RWPE2 (cell line): ENCODE measurements at regions not wholly inside any gene's neighbourhood (a gene's known extent, or its start where the extent isn't known, plus 50 kb on each side); places are given as distances from the start of the nearest gene placed in this dataset.
"Not testable (repeated sequence)": the region's sequence is repeated elsewhere in the genome, so short reads cannot be mapped to it uniquely, and the experiment has no call there.

Experiments
- ATAC-seq: fragments of 200-7000 bp; cut with Tn5 transposase; 3 replicates; pipeline ENCODE4 v1.9.1; 2021; ENCODE audit warnings: low read depth
- DNase-seq: peaks from one replicate; pipeline ENCODE4 v3.0.0-alpha.2; 2020; ENCODE audit warnings: low spot score
- H3K27ac ChIP-seq: fragments of 450-650 bp; 2 replicates; pipeline ENCODE4 v1.5.1; 2017; ENCODE audit warnings: mild to moderate bottlenecking; ENCODE audit not compliant: poor library complexity, severe bottlenecking
- H3K27me3 ChIP-seq: fragments of 250-450 bp; sonication (Bioruptor Pico); 2 replicates; pipeline ENCODE4 v1.5.1; 2021; ENCODE audit warnings: mild to moderate bottlenecking, moderate library complexity; ENCODE audit not compliant: insufficient read depth, poor library complexity, severe bottlenecking
- H3K36me3 ChIP-seq: fragments of 250-450 bp; sonication (Bioruptor Pico); 2 replicates; pipeline ENCODE4 v1.5.1; 2020; ENCODE audit warnings: low read depth, mild to moderate bottlenecking, moderate library complexity
- H3K4me1 ChIP-seq: fragments of 250-450 bp; sonication (Bioruptor Pico); 2 replicates; pipeline ENCODE4 v1.5.1; 2021; ENCODE audit warnings: mild to moderate bottlenecking, moderate library complexity; ENCODE audit not compliant: insufficient read depth, poor library complexity, severe bottlenecking
- H3K4me3 ChIP-seq: fragments of 250-450 bp; sonication (Bioruptor Pico); 2 replicates; pipeline ENCODE4 v1.5.1; 2021; ENCODE audit warnings: mild to moderate bottlenecking, moderate library complexity; ENCODE audit not compliant: severe bottlenecking
- H3K9me3 ChIP-seq: fragments of 250-450 bp; sonication (Bioruptor Pico); 2 replicates; pipeline ENCODE4 v1.5.1; 2021; ENCODE audit warnings: mild to moderate bottlenecking, moderate library complexity; ENCODE audit not compliant: severe bottlenecking
- TF ChIP-seq, protein P1 (sequence below): fragments of 450-650 bp; IDR thresholded peaks from one replicate; pipeline ENCODE4 v1.5.1; 2017; ENCODE audit warnings: mild to moderate bottlenecking, moderate library complexity; ENCODE audit not compliant: poor library complexity, severe bottlenecking

DNA sequence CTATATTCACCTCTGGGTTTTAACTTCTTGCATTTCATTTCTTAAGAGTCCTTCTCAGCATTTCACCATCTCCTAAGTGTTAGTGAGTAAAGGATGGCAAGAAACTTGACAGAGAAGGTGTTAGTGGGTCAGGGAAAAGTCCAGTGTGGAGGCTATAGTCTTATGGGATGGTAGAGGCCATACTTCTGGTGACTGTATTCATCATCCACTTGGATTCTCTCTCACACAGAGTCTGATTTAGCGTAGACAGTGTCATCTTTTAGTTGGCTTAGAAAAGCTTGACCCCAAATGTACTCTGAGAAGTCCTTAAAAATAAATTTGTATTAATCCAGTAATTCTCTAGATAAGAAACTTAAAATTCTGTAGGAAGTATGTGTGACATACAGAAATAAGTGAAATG, 232.4 kb upstream of the FBXO33 start:
- ATAC-seq (no peak), DNase-seq (no peak)
- Histone ChIP-seq H3K27ac (no peak overlapping the region), H3K36me3 (no peaks in the 10 kb centered on the region), H3K4me1 (no peaks in the 10 kb centered on the region), H3K4me3 (no peak overlapping the region), H3K9me3 (no peaks in the 10 kb centered on the region), H3K27me3 (no peaks in the 10 kb centered on the region)
- TF ChIP-seq, protein P1, sequence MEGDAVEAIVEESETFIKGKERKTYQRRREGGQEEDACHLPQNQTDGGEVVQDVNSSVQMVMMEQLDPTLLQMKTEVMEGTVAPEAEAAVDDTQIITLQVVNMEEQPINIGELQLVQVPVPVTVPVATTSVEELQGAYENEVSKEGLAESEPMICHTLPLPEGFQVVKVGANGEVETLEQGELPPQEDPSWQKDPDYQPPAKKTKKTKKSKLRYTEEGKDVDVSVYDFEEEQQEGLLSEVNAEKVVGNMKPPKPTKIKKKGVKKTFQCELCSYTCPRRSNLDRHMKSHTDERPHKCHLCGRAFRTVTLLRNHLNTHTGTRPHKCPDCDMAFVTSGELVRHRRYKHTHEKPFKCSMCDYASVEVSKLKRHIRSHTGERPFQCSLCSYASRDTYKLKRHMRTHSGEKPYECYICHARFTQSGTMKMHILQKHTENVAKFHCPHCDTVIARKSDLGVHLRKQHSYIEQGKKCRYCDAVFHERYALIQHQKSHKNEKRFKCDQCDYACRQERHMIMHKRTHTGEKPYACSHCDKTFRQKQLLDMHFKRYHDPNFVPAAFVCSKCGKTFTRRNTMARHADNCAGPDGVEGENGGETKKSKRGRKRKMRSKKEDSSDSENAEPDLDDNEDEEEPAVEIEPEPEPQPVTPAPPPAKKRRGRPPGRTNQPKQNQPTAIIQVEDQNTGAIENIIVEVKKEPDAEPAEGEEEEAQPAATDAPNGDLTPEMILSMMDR, result no peak

DNA sequence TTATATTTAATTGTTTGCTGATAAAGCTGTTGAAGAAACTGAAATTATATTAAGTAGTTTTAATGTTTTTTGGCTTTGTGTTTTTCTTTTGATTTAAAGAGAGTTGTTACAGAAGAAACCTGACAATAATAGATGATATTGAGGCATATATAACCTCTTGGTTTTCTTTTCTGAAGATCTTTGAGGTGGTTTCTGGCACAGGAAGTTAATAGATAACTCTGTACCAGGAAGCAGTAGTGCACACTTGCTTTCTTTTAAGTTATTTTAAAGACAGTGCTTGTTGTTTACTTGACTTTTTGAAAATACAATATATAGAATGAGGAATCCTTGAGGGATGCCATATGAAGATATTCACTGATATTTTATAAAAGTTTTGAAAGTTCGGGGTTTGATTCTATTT, 209.0 kb upstream of the FBXO33 start:
- no peak for ATAC-seq
- DNase-seq, result no peak
- Histone ChIP-seq H3K36me3 (no peaks in the 10 kb centered on the region), H3K27me3 (no peaks in the 10 kb centered on the region), H3K4me3 (no peak overlapping the region), H3K9me3 (no peaks in the 10 kb centered on the region), H3K4me1 (no peaks in the 10 kb centered on the region), H3K27ac (no peak overlapping the region)
- TF ChIP-seq, protein P1, result no peak

DNA sequence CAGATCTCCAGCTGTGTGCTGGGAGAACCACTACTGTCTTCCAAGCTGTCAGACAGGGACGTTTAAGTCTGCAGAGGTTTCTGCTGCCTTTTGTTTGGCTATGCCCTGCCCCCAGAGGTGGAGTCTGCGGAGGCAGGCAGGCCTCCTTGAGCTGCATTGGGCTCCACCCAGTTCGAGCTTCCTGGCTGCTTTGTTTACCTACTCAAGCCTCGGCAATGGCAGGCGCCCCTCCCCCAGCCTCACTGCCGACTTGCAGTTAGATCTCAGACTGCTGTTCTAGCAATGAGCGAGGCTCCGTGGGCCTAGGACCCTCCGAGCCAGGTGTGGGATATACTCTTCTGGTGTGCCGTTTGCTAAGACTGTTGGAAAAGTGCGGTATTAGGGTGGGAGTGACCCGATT, 206.8 kb upstream of the FBXO33 start:
- not testable (repeated sequence) for ATAC-seq, H3K9me3 ChIP-seq, H3K36me3 ChIP-seq, H3K27ac ChIP-seq, H3K27me3 ChIP-seq, H3K4me1 ChIP-seq, DNase-seq, H3K4me3 ChIP-seq

DNA sequence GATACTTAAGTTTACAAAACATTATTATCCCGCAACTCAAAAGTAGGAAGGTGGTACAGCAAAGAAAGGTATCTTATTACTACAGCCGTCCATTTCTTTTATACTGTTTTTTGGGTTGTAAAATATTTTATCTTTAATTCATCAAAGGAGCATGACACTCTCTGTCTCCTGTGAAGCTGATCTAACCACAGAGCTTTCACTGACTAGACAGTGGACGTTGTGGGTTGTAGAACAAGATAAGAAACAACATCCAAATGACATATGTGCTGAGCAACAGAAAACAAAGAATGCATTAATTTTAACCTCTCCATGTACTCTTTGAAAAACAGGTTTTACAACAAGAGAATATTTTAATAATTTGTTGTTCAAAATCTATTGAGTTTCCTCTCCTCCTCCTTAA, 195.9 kb upstream of the FBXO33 start:
- Histone ChIP-seq H3K27ac (no peak overlapping the region), H3K36me3 (no peaks in the 10 kb centered on the region), H3K9me3 (no peaks in the 10 kb centered on the region), H3K4me1 (no peaks in the 10 kb centered on the region), H3K27me3 (peaks cover 11% of the 10 kb centered on the region), H3K4me3 (no peak overlapping the region)
- ATAC-seq, result no peak
- TF ChIP-seq, protein P1, result no peak
- DNase-seq, result no peak

DNA sequence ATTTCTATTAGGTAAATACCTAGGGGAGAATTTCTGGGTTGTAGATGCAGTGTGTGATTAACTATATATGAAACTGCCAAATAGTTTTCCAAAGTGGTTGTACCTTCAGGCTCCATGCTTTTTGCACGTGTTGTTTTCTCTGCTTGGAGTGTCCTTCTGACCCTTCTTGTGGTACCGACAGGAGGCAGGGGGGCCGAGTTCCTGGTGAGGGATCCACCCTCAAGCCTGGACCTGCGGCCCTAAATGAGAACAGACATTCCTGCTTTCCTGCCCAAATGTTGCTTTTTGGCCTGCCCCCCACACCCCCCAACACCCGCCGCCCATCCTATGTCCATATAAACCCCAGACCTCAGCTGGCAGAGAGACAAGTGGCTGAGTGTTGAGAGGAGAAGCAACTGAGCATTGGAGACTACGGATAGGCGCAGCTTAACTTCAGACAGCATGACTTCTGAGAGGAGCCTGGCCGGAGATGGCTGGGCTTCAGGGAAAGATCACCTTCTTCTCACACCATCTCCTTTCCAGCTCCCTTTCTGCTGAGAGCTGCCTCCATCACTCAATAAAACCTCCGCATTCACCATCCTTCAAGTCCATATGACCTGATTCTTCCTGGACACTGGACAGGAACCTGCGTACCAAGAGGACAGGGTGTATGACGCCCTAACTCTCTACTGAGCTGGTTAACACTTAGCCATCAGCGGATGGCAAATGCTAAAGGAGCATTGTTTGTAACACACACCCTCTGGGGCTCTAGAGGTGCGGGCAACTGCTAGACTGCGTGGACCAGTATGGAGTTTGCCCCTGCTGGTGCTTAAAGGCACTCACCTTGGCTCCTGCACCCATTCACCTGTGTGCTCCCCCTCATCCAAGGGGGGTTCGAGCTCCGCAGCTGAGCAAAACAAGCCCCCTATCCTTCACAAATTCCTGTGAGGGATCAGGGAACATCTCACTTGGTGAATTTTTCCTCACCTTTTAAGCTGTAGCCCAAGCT, 194.7 kb upstream of the FBXO33 start:
- no peak overlapping the region for H3K27ac ChIP-seq
- peaks cover 11% of the 10 kb centered on the region for H3K27me3 ChIP-seq
- no peak for ATAC-seq

More for the DNA sequence above, 194.7 kb upstream of the FBXO33 start:
- Histone ChIP-seq H3K4me3 (no peak overlapping the region), H3K36me3 (no peaks in the 10 kb centered on the region), H3K4me1 (no peaks in the 10 kb centered on the region), H3K9me3 (no peaks in the 10 kb centered on the region)
- no peak for DNase-seq
- TF ChIP-seq, protein P1, result no peak
